ENCODE measurements at regions not wholly inside any gene's neighbourhood (a gene's known extent, or its start where the extent isn't known, plus 50 kb on each side); places are given as distances from the start of the nearest gene placed in this dataset.
"Not testable (repeated sequence)": the region's sequence is repeated elsewhere in the genome, so short reads cannot be mapped to it uniquely, and the experiment has no call there.

DNA sequence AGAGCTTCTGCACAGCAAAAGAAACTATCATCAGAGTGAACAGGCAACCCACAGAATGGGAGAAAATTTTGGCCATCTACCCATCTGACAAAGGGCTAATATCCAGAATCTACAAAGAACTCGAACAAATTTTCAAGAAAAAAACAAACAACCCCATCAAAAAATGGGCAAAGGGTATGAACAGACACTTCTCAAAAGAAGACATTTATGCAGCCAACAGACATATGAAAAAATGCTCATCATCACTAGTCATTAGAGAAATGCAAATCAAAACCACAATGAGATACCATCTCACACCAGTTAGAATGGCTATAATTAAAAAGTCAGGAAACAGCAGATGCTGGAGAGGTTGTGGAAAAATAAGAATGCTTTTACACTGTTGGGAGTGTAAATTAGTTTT is 340.6 kb downstream of the TFAP2B start:
- not testable (repeated sequence) for H3K9me3 ChIP-seq (ENCODE audit: control insufficient read depth in 3 of 3, low read length in 3 of 3); H3K36me3 ChIP-seq (ENCODE audit: control insufficient read depth in 3 of 3, insufficient read depth in 3 of 3, low read length in 3 of 3); H3K4me3 ChIP-seq (ENCODE audit: low read length in 3 of 3); H3K27ac ChIP-seq (ENCODE audit: low read depth, low read length); H3K4me1 ChIP-seq (ENCODE audit: control insufficient read depth in 3 of 3, insufficient read depth in 3 of 3, low read length in 3 of 3); H3K9ac ChIP-seq (ENCODE audit: low read depth in 1 of 3, low read length in 3 of 3); H3K27me3 ChIP-seq (ENCODE audit: control insufficient read depth in 3 of 3, insufficient read depth in 3 of 3, low read length in 3 of 3)

DNA sequence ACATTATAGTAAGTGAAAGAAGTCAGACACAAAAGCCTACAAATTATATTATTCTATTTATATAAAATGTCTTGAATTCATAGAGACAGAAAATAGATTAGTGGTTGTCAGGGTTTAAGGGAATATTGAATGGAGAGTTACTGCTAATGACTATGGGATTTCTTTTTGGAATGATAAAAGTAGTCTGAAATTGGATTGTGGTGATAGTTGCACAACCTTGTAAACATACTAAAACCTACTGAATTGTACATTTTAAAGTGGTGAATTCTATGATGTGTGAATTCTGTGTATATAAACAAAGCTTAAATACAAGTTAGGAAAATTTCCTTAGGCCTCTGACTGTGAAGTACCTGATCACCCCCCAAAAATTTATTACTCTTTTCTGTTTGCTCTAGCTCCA is 343.1 kb downstream of the TFAP2B start:
- no peaks in the 10 kb centered on the region for H3K9me3 ChIP-seq (ENCODE audit: control insufficient read depth in 3 of 3, low read length in 3 of 3)
- no peak overlapping the region for H3K27ac ChIP-seq (ENCODE audit: low read depth, low read length)
- no peaks in the 10 kb centered on the region for H3K36me3 ChIP-seq (ENCODE audit: control insufficient read depth in 3 of 3, insufficient read depth in 3 of 3, low read length in 3 of 3)
- H3K9ac ChIP-seq (ENCODE audit: low read depth in 1 of 3, low read length in 3 of 3) = no peak overlapping the region
- H3K4me3 ChIP-seq (ENCODE audit: low read length in 3 of 3) = no peak overlapping the region
- no peaks in the 10 kb centered on the region for H3K4me1 ChIP-seq (ENCODE audit: control insufficient read depth in 3 of 3, insufficient read depth in 3 of 3, low read length in 3 of 3)
- H3K27me3 ChIP-seq (ENCODE audit: control insufficient read depth in 3 of 3, insufficient read depth in 3 of 3, low read length in 3 of 3) = no peaks in the 10 kb centered on the region

DNA sequence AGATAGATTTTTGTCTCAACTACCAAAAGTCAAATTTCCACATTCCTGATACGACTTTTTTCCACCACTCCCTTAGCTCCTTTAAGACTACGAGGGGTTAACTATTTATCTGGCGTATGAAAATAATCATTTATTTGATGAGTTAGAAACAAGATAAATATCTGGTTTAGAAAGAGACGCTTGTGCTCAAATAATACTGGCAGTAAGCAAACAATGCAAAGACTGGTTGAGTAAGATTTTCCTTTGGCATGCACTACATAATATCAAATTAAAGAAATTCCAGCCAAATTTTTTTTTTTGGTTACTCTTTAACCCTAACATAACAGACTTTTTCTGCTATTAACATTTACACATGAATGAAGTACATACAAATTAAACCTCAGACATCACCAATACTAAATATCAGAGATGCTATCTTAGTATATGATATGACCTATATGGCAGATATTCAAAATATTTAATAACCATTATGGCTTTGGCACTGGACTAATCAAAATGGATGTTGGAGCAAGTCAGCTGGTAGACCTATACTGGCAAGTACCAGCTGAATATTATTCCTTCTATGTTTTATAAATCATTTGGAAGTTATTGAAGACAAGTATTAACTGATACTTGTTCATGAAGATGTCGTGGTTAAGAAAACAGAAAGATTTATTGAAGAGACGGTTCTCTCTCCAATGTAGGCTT is 345.3 kb downstream of the TFAP2B start:
- no peak overlapping the region for H3K27ac ChIP-seq (ENCODE audit: low read depth, low read length)
- no peak overlapping the region for H3K9ac ChIP-seq (ENCODE audit: low read depth in 1 of 3, low read length in 3 of 3)
- no peak overlapping the region for H3K4me3 ChIP-seq (ENCODE audit: low read length in 3 of 3)
- no peaks in the 10 kb centered on the region for H3K36me3 ChIP-seq (ENCODE audit: control insufficient read depth in 3 of 3, insufficient read depth in 3 of 3, low read length in 3 of 3)
- H3K9me3 ChIP-seq (ENCODE audit: control insufficient read depth in 3 of 3, low read length in 3 of 3) = no peaks in the 10 kb centered on the region
- H3K27me3 ChIP-seq (ENCODE audit: control insufficient read depth in 3 of 3, insufficient read depth in 3 of 3, low read length in 3 of 3) = no peaks in the 10 kb centered on the region
- no peaks in the 10 kb centered on the region for H3K4me1 ChIP-seq (ENCODE audit: control insufficient read depth in 3 of 3, insufficient read depth in 3 of 3, low read length in 3 of 3)

DNA sequence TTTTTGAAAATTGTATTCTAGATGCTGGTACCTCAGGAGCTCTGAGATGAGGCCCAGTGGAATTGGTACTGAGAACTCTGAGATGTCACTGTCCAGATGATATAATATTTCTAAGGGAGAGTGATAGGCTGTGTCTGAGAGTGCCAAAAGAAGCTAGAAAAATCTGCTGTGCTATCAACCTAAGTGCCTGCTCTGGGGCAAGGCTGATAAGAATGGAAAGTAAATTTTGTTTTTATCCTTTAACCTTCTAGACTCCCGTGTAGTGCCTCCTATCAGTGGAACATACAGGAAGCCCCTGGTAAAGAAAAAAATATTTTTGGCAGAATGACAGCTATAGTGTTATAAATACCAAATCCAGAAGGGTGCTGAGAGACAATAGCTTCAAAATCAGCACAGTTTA is 348.2 kb downstream of the TFAP2B start:
- Histone ChIP-seq H3K4me1 (ENCODE audit: control insufficient read depth in 3 of 3, insufficient read depth in 3 of 3, low read length in 3 of 3) (no peaks in the 10 kb centered on the region), H3K36me3 (ENCODE audit: control insufficient read depth in 3 of 3, insufficient read depth in 3 of 3, low read length in 3 of 3) (no peaks in the 10 kb centered on the region), H3K9me3 (ENCODE audit: control insufficient read depth in 3 of 3, low read length in 3 of 3) (no peaks in the 10 kb centered on the region), H3K27me3 (ENCODE audit: control insufficient read depth in 3 of 3, insufficient read depth in 3 of 3, low read length in 3 of 3) (no peaks in the 10 kb centered on the region), H3K4me3 (ENCODE audit: low read length in 3 of 3) (no peak overlapping the region), H3K9ac (ENCODE audit: low read depth in 1 of 3, low read length in 3 of 3) (no peak overlapping the region), H3K27ac (ENCODE audit: low read depth, low read length) (no peak overlapping the region)

DNA sequence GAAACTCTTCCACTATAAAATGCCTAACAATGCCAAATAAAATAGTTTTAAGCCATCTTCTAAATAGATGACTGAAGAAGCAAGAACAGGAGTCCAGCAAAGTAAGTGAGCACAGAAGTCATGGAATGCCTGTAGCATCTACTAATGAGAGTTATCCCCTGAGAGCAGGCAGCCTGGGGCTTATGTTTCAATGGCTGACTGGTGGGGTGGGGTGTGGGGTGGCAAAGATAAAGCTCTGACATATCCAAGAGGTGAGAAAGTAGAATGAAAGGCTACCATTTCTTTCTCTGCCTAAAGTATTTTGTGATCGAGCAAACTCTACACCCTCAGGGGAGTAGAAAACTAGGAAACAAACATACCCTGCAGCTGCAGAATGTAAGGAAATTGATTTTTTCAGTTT is 348.8 kb downstream of the TFAP2B start:
- no peak overlapping the region for H3K4me3 ChIP-seq (ENCODE audit: low read length in 3 of 3)
- H3K27me3 ChIP-seq (ENCODE audit: control insufficient read depth in 3 of 3, insufficient read depth in 3 of 3, low read length in 3 of 3) = no peaks in the 10 kb centered on the region
- no peaks in the 10 kb centered on the region for H3K4me1 ChIP-seq (ENCODE audit: control insufficient read depth in 3 of 3, insufficient read depth in 3 of 3, low read length in 3 of 3)
- H3K9ac ChIP-seq (ENCODE audit: low read depth in 1 of 3, low read length in 3 of 3) = no peak overlapping the region
- H3K9me3 ChIP-seq (ENCODE audit: control insufficient read depth in 3 of 3, low read length in 3 of 3) = no peaks in the 10 kb centered on the region
- no peak overlapping the region for H3K27ac ChIP-seq (ENCODE audit: low read depth, low read length)
- H3K36me3 ChIP-seq (ENCODE audit: control insufficient read depth in 3 of 3, insufficient read depth in 3 of 3, low read length in 3 of 3) = no peaks in the 10 kb centered on the region

DNA sequence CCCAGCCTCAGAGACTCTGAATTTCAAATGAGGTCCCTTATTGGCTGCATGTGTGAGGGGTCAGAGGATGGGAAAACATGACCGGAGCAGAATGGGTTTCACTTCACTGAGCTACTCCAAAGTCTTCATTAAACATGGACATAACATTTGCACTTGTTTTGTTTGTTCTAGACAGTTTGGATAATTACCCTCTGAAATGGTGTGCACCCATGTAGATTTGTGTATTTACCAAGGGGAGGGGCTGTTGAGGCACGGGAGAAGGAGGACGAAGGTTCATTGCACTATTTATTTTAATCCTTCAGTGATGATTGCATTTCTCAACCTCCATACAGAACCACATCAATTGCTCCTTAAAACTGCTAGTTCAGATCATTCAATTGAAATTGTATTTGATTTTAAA is 364.2 kb downstream of the TFAP2B start:
- Histone ChIP-seq H3K27ac (ENCODE audit: low read depth, low read length) (no peak overlapping the region), H3K4me3 (ENCODE audit: low read length in 3 of 3) (no peak overlapping the region), H3K9me3 (ENCODE audit: control insufficient read depth in 3 of 3, low read length in 3 of 3) (no peaks in the 10 kb centered on the region), H3K36me3 (ENCODE audit: control insufficient read depth in 3 of 3, insufficient read depth in 3 of 3, low read length in 3 of 3) (no peaks in the 10 kb centered on the region), H3K27me3 (ENCODE audit: control insufficient read depth in 3 of 3, insufficient read depth in 3 of 3, low read length in 3 of 3) (no peaks in the 10 kb centered on the region), H3K9ac (ENCODE audit: low read depth in 1 of 3, low read length in 3 of 3) (no peak overlapping the region), H3K4me1 (ENCODE audit: control insufficient read depth in 3 of 3, insufficient read depth in 3 of 3, low read length in 3 of 3) (no peaks in the 10 kb centered on the region)

DNA sequence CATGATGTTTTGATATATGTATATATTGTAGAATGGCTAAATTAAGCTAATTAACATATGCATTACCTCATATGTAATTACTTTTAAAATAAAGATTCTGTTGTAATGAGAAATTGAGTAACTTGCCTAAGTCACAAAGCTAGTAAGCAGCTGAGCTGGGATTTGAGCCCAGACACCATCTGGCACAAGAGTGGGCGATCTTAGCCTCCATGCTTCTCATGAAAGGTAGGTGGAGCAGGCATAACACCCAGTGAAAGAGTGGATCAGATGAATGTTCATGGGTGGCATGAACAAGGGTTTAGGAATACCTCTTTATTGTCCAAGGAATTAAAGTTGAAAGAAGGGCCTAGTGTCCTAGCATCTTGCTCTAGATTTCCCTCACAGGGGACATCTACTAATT is 365.4 kb downstream of the TFAP2B start:
- Histone ChIP-seq H3K27ac (ENCODE audit: low read depth, low read length) (no peak overlapping the region), H3K4me3 (ENCODE audit: low read length in 3 of 3) (no peak overlapping the region), H3K4me1 (ENCODE audit: control insufficient read depth in 3 of 3, insufficient read depth in 3 of 3, low read length in 3 of 3) (no peaks in the 10 kb centered on the region), H3K9ac (ENCODE audit: low read depth in 1 of 3, low read length in 3 of 3) (no peak overlapping the region), H3K9me3 (ENCODE audit: control insufficient read depth in 3 of 3, low read length in 3 of 3) (no peaks in the 10 kb centered on the region), H3K27me3 (ENCODE audit: control insufficient read depth in 3 of 3, insufficient read depth in 3 of 3, low read length in 3 of 3) (no peaks in the 10 kb centered on the region), H3K36me3 (ENCODE audit: control insufficient read depth in 3 of 3, insufficient read depth in 3 of 3, low read length in 3 of 3) (no peaks in the 10 kb centered on the region)

DNA sequence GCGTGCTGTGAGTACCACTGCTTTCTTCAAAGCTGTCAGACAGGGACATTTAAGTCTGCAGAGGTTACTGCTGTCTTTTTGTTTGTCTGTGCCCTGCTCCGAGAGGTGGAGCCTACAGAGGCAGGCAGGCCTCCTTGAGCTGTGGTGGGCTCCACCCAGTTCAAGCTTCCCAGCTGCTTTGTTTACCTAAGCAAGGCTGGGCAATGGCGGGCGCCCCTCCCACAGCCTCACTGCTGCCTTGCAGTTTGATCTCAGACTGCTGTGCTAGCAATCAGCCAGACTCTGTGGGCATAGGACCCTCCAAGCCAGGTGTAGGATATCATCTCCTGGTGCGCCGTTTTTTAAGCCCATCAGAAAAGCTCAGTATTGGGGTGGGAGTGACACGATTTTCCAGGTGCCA is 374.5 kb downstream of the TFAP2B start:
- H3K4me3 ChIP-seq (ENCODE audit: low read length in 3 of 3); H3K36me3 ChIP-seq (ENCODE audit: control insufficient read depth in 3 of 3, insufficient read depth in 3 of 3, low read length in 3 of 3); H3K9me3 ChIP-seq (ENCODE audit: control insufficient read depth in 3 of 3, low read length in 3 of 3); H3K4me1 ChIP-seq (ENCODE audit: control insufficient read depth in 3 of 3, insufficient read depth in 3 of 3, low read length in 3 of 3); H3K27me3 ChIP-seq (ENCODE audit: control insufficient read depth in 3 of 3, insufficient read depth in 3 of 3, low read length in 3 of 3); H3K27ac ChIP-seq (ENCODE audit: low read depth, low read length); H3K9ac ChIP-seq (ENCODE audit: low read depth in 1 of 3, low read length in 3 of 3): not testable (repeated sequence)

DNA sequence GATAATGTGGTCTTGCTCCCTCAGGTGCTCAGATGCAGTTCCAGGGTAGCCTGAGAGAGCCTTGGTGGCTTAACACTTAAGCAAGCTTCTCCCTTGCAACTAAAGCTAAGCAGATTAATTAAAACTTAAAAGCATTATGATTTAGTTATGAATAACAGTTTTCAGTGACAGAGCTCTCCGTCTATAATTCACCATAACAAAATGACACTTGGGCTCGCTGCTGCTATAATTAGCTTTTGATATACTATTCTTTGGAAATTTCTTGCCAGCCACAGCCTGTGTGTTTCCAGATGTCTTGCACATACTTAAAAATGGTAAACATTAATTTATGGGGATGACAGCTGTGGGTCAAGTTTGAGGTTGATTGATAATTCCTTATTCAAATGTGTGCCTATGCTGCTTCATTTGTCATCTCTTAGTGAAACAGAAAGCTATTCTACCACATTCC is 380.5 kb downstream of the TFAP2B start:
- Histone ChIP-seq H3K9ac (ENCODE audit: low read depth in 1 of 3, low read length in 3 of 3) (no peak overlapping the region), H3K9me3 (ENCODE audit: control insufficient read depth in 3 of 3, low read length in 3 of 3) (no peaks in the 10 kb centered on the region), H3K36me3 (ENCODE audit: control insufficient read depth in 3 of 3, insufficient read depth in 3 of 3, low read length in 3 of 3) (no peaks in the 10 kb centered on the region), H3K4me3 (ENCODE audit: low read length in 3 of 3) (no peak overlapping the region), H3K4me1 (ENCODE audit: control insufficient read depth in 3 of 3, insufficient read depth in 3 of 3, low read length in 3 of 3) (no peaks in the 10 kb centered on the region), H3K27ac (ENCODE audit: low read depth, low read length) (no peak overlapping the region), H3K27me3 (ENCODE audit: control insufficient read depth in 3 of 3, insufficient read depth in 3 of 3, low read length in 3 of 3) (no peaks in the 10 kb centered on the region)

DNA sequence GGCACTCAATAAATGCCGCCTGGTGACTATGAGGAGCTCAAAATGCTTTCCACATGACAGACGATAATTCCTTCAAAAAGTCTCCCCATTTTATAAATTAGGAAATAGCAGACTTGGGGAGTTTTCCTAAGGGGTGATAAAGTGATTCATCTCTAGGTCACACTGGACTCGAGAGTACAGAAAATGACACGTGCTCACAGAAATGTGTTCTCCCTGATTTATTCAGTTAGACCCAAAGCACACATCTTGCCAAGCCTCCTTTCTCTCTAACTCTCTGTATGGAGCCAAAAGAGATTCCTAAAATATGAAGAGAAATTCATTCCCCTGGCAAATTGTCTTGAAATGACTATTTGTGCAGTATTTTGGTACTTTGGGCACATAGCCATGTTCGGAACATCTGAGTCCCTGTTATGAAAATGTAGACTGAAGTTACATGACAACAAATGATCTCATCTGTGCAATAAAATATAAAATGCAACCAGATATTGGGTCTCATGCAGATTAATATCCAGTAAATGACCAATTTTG is 381.1 kb downstream of the TFAP2B start:
- no peaks in the 10 kb centered on the region for H3K36me3 ChIP-seq (ENCODE audit: control insufficient read depth in 3 of 3, insufficient read depth in 3 of 3, low read length in 3 of 3)
- no peak overlapping the region for H3K27ac ChIP-seq (ENCODE audit: low read depth, low read length)
- no peaks in the 10 kb centered on the region for H3K27me3 ChIP-seq (ENCODE audit: control insufficient read depth in 3 of 3, insufficient read depth in 3 of 3, low read length in 3 of 3)
- H3K9me3 ChIP-seq (ENCODE audit: control insufficient read depth in 3 of 3, low read length in 3 of 3) = no peaks in the 10 kb centered on the region
- H3K9ac ChIP-seq (ENCODE audit: low read depth in 1 of 3, low read length in 3 of 3) = no peak overlapping the region
- H3K4me3 ChIP-seq (ENCODE audit: low read length in 3 of 3) = no peak overlapping the region
- no peaks in the 10 kb centered on the region for H3K4me1 ChIP-seq (ENCODE audit: control insufficient read depth in 3 of 3, insufficient read depth in 3 of 3, low read length in 3 of 3)

Data from skeletal muscle tissue (tissue), 3 donors.